HUES6 (cell line): ENCODE measurements at regions not wholly inside any gene's neighbourhood (a gene's known extent, or its start where the extent isn't known, plus 50 kb on each side); places are given as distances from the start of the nearest gene placed in this dataset.

Experiments
- H3K27ac ChIP-seq: 2 replicates; pipeline ENCODE4 v1.7.0; 2013; ENCODE audit warnings: low read depth, mild to moderate bottlenecking, low read length, inconsistent platforms
- H3K27me3 ChIP-seq: 2 replicates; pipeline ENCODE4 v1.6.1; 2013; ENCODE audit warnings: low read length; ENCODE audit not compliant: control insufficient read depth, insufficient read depth
- H3K36me3 ChIP-seq: 2 replicates; pipeline ENCODE4 v1.6.1; 2013; ENCODE audit warnings: low read length; ENCODE audit not compliant: control insufficient read depth, insufficient read depth
- H3K4me1 ChIP-seq: 2 replicates; pipeline ENCODE4 v1.6.1; 2013; ENCODE audit warnings: low read length; ENCODE audit not compliant: control insufficient read depth, insufficient read depth
- H3K4me3 ChIP-seq: 2 replicates; pipeline ENCODE4 v1.5.1; 2013; ENCODE audit warnings: low read depth, low read length
- H3K9ac ChIP-seq: one replicate; pipeline ENCODE4 v1.6.1; 2013; ENCODE audit warnings: mild to moderate bottlenecking, low read length
- H3K9me3 ChIP-seq: 2 replicates; pipeline ENCODE4 v1.6.1; 2013; ENCODE audit warnings: low read depth, low read length; ENCODE audit not compliant: control insufficient read depth, insufficient read depth

- no peak overlapping the region for H3K27ac ChIP-seq
Measured at GRCh38 chr13:79915114-79915811, 425.7 kb downstream of the SPRY2 start.

DNA sequence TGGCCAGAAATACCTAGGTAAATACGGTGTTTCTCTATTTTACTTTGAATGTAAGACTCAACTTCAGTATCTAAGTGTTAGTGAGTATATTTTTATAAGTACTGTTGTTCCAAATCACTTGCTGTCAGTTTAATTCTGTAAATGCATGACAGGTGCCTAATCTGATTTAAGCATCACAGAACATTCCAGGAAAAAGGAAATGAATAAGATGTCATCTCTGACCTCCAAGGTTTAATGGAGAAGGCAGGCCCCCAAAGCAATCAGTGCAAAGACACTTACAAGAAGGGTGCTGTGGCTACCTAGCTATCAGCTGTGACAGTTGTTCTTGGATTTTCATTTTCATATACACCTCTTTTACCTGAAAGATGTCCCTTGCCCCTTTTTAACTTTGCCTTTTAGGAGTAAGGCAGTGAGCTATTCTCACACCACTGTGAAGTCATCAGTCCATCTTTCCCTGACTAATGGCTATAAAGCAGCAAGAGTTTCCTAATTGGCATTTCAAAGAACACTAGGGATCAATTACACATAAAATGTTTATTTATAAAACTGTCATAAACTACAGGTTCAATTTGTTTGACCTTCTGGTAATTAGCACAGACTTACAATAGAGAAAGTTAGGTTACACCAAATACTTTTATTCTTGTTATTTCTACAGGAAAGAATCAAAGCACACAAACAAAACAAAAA, 427.6 kb downstream of the SPRY2 start:
- no peaks in the 10 kb centered on the region for H3K27me3 ChIP-seq
- no peak overlapping the region for H3K4me3 ChIP-seq
- H3K27ac ChIP-seq: no peak overlapping the region
- no peaks in the 10 kb centered on the region for H3K9me3 ChIP-seq
- H3K4me1 ChIP-seq: peaks cover 12% of the 10 kb centered on the region
- no peaks in the 10 kb centered on the region for H3K36me3 ChIP-seq
- H3K9ac ChIP-seq: no peak overlapping the region

More at GRCh38 chr13:79915114-79915811, 425.7 kb downstream of the SPRY2 start:
- Histone ChIP-seq H3K9me3 (no peaks in the 10 kb centered on the region; the same call in 1 of the 2 replicates), H3K4me3 (no peak overlapping the region), H3K4me1 (peaks cover 16% of the 10 kb centered on the region), H3K9ac (no peak overlapping the region), H3K36me3 (no peaks in the 10 kb centered on the region), H3K27me3 (no peaks in the 10 kb centered on the region)

- no peak overlapping the region for H3K9ac ChIP-seq
- H3K27me3 ChIP-seq: no peaks in the 10 kb centered on the region
Measured at GRCh38 chr13:79912403-79912802, 428.5 kb downstream of the SPRY2 start.

DNA sequence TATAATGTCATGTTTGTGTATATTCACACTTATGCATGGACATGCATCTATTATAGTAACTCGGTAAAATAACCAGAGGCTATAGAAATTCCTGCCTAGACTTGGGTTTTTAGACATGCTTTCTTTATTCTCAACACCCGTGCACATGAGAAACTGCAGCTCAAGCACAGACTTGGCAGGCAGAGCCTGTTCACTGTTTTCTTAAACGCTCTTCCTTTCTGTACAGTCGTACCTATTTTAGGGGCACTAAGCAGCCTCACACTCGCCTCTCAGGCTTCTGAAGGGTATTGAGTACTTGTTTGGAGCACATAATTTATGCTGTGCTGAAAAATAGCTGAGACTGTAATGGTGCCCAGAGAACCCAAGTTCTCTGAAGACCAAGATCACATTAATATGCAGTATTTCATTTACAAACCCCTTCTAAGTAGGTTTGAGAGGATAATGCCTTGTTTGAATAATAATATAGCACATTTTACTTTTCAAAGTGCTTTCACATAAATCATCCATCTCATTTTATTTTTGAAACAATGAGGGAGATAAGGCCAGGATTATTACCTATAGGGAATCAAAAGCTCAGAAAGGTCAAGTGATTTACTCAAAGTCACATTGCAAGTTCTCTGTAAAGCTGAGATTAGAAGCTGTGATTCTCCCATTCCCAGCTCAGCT, 429.9 kb downstream of the SPRY2 start:
- Histone ChIP-seq H3K36me3 (no peaks in the 10 kb centered on the region), H3K9ac (no peak overlapping the region), H3K27me3 (no peaks in the 10 kb centered on the region), H3K4me3 (no peak overlapping the region), H3K9me3 (no peaks in the 10 kb centered on the region; the same call in 1 of the 2 replicates), H3K4me1 (peaks cover 12% of the 10 kb centered on the region), H3K27ac (no peak overlapping the region)

More at GRCh38 chr13:79912403-79912802, 428.5 kb downstream of the SPRY2 start:
- H3K4me1 ChIP-seq: peaks cover 12% of the 10 kb centered on the region
- H3K36me3 ChIP-seq: no peaks in the 10 kb centered on the region
- no peak overlapping the region for H3K27ac ChIP-seq
- H3K9me3 ChIP-seq: no peaks in the 10 kb centered on the region
- no peak overlapping the region for H3K4me3 ChIP-seq

DNA sequence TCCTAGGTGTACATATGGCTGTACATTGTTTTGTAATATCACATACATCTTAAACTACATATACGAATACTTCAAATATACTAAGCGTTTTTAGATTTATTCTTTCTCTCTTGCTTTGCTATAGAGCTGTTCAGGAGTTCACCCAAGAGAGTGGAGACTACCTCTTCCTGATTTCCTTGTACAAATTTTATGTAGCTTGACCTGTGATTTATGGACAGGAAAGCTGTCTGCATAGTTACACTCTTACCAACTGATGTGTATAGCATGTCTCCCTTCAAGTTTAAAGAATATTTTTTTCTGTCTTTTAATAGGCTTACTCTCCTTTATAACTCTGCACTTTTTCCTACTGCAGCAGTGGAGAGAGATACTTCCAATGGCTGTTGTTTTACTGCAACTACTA, 428.7 kb downstream of the NDFIP2 start:
- H3K27ac ChIP-seq: no peak overlapping the region
- H3K4me3 ChIP-seq: no peak overlapping the region
- H3K27me3 ChIP-seq: no peaks in the 10 kb centered on the region
- no peaks in the 10 kb centered on the region; the same call in 1 of the 2 replicates for H3K9me3 ChIP-seq
- H3K9ac ChIP-seq: no peak overlapping the region
- H3K4me1 ChIP-seq: peaks cover 12% of the 10 kb centered on the region
- no peaks in the 10 kb centered on the region for H3K36me3 ChIP-seq

DNA sequence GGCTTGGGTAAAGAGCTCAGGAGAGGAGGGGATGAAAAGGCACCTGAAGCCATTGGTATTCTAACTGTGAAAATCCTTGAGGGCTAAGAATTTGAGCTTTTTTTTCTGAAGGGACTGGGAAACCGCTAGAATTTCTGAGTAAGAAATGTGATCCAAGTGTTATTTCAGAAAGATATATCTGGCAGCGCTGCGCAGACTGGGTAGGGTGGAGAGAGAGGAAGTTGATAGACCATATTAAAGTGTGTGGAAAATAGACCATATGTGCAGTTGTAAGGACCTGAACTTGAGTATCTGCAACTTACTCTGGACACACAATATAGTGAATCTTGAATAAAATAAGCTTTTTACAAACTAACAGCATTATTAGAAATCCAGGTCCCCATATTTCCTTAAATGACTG, 427.4 kb downstream of the NDFIP2 start:
- Histone ChIP-seq H3K36me3 (no peaks in the 10 kb centered on the region), H3K27me3 (no peaks in the 10 kb centered on the region), H3K4me3 (no peak overlapping the region), H3K9ac (no peak overlapping the region), H3K4me1 (peaks cover 8% of the 10 kb centered on the region), H3K27ac (no peak overlapping the region), H3K9me3 (no peaks in the 10 kb centered on the region; the same call in 1 of the 2 replicates)

GRCh38 chr13:79907527-79907926, 426.6 kb downstream of the NDFIP2 start:
- H3K9me3 ChIP-seq: no peaks in the 10 kb centered on the region; the same call in 1 of the 2 replicates
- 0 out of 2 replicates have a peak, but pooled peaks cover 2% of the 10 kb centered on the region for H3K4me1 ChIP-seq
- no peaks in the 10 kb centered on the region for H3K36me3 ChIP-seq
- H3K27me3 ChIP-seq: no peaks in the 10 kb centered on the region
- H3K9ac ChIP-seq: no peak overlapping the region
- no peak overlapping the region for H3K27ac ChIP-seq
- H3K4me3 ChIP-seq: no peak overlapping the region

- Histone ChIP-seq H3K27me3 (no peaks in the 10 kb centered on the region), H3K9ac (no peak overlapping the region), H3K27ac (no peak overlapping the region)
Measured at GRCh38 chr13:79906345-79906744, 425.4 kb downstream of the NDFIP2 start.

GRCh38 chr13:79905018-79905417, 424.1 kb downstream of the NDFIP2 start:
- peaks cover 9% of the 10 kb centered on the region; the same call in 1 of the 2 replicates for H3K9me3 ChIP-seq
- no peaks in the 10 kb centered on the region for H3K4me1 ChIP-seq
- H3K4me3 ChIP-seq: no peak overlapping the region
- H3K27me3 ChIP-seq: no peaks in the 10 kb centered on the region
- no peak overlapping the region for H3K9ac ChIP-seq
- H3K36me3 ChIP-seq: no peaks in the 10 kb centered on the region
- no peak overlapping the region for H3K27ac ChIP-seq

More at GRCh38 chr13:79906345-79906744, 425.4 kb downstream of the NDFIP2 start:
- Histone ChIP-seq H3K36me3 (no peaks in the 10 kb centered on the region), H3K4me3 (no peak overlapping the region), H3K4me1 (0 out of 2 replicates have a peak, but pooled peaks cover 2% of the 10 kb centered on the region), H3K9me3 (no peaks in the 10 kb centered on the region; the same call in 1 of the 2 replicates)

GRCh38 chr13:79904581-79904980, 423.6 kb downstream of the NDFIP2 start:
- Histone ChIP-seq H3K36me3 (no peaks in the 10 kb centered on the region), H3K4me3 (no peak overlapping the region), H3K4me1 (no peaks in the 10 kb centered on the region), H3K9ac (no peak overlapping the region), H3K9me3 (peaks cover 9% of the 10 kb centered on the region; the same call in 1 of the 2 replicates), H3K27ac (no peak overlapping the region), H3K27me3 (no peaks in the 10 kb centered on the region)

DNA sequence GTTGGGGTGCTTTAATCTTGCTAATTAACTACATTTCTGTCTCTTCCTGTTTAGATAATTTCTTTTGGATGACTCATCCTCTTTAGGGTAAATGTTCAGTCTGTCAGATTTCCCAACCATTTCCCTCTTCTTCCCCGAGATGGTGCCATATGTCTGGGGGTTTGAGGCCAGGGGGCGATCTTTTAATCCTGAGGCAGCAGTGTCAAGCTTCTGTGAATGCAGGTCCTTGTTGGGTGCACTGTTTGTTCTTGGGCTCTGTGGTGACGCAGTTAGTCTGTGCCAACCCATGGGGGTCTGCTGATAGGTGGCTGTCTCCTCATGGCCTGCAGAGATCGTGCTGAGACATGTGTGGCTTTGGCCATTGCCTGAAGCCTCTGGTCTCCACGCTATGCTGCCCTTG, 420.4 kb downstream of the NDFIP2 start:
- Histone ChIP-seq H3K4me1 (no peaks in the 10 kb centered on the region), H3K27me3 (no peaks in the 10 kb centered on the region), H3K9me3 (peaks cover 9% of the 10 kb centered on the region; the same call in 1 of the 2 replicates), H3K36me3 (no peaks in the 10 kb centered on the region), H3K4me3 (no peak overlapping the region), H3K27ac (no peak overlapping the region), H3K9ac (no peak overlapping the region)
